ENCODE measurements at regions not wholly inside any gene's neighbourhood (a gene's known extent, or its start where the extent isn't known, plus 50 kb on each side); places are given as distances from the start of the nearest gene placed in this dataset.

DNA sequence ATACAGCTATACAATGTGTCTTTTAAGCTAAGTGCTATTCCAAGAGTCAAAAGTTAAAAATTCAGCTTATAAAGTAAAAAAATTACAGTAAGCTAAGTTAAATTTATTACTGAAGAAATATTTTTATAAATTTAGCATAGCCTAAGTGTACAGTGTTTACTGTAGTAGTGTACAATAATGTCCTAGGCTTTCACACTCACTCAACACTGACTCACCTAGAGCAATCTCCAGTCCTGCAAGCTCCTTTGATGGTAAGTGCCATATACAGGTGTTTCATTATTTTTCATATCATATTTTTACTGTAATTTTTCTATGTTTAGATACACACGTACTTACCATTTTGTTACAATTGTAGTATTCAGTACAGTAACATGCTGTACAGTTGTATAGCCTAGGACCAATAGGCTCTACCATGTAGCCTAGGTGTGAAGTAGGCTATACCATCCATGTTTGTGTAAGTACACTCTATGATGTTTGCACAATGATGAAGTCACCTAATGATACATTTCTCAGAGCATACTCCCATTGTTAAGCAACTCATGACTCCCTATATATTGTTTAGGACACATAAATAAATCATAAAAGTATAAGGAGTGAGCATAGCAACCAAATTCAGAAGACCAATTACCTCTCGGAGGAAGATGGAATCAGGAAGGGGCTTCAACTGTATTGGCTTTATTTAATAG is 165.1 kb upstream of the SLC30A5 start:
- no peak for DNase-seq (ENCODE audit: low read depth in 2 of 2)

GRCh38 chr5:68930139-68930538 is 163.7 kb upstream of the SLC30A5 start:
- DNase-seq (ENCODE audit: low read depth in 2 of 2), result no peak

- DNase-seq (ENCODE audit: low read depth in 2 of 2), result no peak
Measured at GRCh38 chr5:68932830-68933434, 160.9 kb upstream of the SLC30A5 start.

DNA sequence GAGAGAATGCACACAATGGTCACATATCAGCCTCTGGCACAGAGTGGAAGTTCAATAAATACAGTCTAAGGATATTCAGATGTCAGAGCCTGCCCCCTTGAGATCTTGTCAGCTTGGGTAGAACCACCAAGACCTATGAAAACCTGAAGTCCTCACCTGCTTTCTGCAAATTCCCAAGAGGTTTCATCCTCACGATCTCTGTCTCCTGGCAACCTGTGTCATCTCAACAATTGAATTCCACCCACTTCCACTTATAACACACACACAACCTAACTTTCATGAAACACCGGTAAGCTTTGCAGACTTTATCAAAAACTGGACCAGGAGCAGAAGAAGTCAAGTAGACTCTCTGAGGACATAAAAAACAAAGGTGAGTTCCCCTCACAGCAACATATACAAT is 151.6 kb upstream of the SLC30A5 start:
- no peak for DNase-seq (ENCODE audit: low read depth in 2 of 2)

- no peak for DNase-seq (ENCODE audit: low read depth in 2 of 2)
Measured at GRCh38 chr5:68946728-68947127, 147.1 kb upstream of the SLC30A5 start.

DNA sequence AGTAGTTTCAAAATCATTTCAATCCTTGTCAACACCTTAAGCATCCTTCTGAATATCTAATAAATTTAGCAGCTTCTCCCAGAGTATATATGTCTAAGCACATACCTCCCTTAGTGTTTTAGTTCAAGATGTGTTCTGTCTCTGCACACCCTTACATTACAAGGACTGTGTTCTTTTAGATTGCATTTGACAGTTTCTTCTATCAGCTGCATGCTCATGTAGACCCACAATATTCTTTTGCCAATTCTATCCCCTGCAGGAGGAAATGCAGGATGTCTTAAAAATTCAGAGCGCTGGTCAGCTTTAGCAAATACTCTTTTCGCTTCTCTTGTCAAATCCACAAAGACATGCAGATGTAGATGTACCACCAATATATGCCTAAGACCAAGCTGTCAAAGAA is 145.8 kb upstream of the SLC30A5 start:
- no peak for DNase-seq (ENCODE audit: low read depth in 2 of 2)

DNA sequence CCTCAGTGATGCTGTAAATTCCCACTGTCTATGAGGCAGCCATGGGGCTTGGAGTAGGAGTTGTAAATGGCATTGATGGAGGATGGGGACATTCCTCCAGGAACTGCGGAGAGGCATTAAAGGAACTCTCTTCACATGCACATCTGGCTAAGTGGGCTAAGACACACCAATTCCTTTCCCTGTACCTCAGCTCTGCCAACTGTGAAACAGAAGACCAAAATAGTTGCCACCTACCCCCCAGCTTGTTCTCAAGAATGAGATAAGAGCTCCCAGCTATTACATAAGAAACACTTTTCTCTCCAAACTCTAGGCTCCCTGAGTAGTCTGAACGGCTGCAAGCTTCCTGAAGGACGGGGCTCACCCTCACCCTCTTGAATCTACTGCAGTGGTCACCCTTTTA is 144.6 kb upstream of the SLC30A5 start:
- no peak for DNase-seq (ENCODE audit: low read depth in 2 of 2)

DNA sequence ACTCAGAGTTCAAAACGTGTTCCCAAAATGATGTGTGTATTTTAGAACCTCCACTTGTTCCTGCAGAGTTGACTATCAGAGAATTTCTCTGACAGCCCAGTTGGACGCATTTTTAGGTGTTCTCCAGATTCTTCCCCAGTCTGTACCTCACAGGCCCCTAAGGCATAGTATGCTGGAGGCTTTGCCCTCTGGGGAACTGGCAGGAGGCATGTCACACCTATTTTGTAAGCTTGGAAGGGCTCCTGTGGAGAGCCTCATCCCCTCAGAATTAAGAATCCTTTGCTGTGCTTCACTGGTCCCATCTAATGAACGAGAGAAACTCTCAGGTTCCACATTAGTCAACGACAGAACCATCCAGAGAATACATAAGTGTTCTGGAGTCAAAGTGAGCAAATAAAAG is 144.1 kb upstream of the SLC30A5 start:
- DNase-seq (ENCODE audit: low read depth in 2 of 2), result no peak

- no peak for DNase-seq (ENCODE audit: low read depth in 2 of 2)
Measured at GRCh38 chr5:68950125-68950524, 143.7 kb upstream of the SLC30A5 start.

GRCh38 chr5:68950930-68951329 is 142.9 kb upstream of the SLC30A5 start:
- no peak for DNase-seq (ENCODE audit: low read depth in 2 of 2)

DNA sequence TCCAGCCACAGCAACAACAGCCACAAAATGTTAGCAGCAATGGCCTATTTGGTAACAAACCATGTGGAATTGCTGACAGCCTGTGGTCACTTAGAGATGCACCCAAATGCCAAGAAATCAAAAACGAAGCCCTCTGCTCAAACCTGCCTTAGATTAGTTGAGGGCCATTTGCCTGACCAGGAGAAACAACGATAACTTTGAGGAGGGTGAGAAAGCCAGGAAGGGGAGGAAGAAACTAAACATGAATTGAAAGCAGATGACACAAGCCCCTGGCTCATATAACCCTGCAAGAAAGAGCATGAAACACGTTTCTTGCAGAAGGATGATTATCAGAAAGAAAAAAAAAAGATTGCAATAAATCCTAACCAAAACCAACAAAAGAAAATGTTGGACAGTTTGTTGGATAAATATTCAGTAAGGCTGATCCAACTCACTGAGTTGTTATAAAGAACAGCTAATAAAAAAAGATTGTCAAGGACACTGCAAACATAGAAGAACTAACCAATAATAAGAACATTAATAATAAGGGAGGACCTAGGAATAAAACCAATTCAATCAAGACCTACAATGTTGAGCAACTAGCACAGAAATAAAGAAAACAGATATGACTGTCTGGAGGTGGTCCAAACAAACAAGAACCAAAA is 140.5 kb upstream of the SLC30A5 start:
- no peak for DNase-seq (ENCODE audit: low read depth in 2 of 2)

- DNase-seq (ENCODE audit: low read depth in 2 of 2), result no peak
Measured at GRCh38 chr5:68953875-68954617, 139.8 kb upstream of the SLC30A5 start.

DNA sequence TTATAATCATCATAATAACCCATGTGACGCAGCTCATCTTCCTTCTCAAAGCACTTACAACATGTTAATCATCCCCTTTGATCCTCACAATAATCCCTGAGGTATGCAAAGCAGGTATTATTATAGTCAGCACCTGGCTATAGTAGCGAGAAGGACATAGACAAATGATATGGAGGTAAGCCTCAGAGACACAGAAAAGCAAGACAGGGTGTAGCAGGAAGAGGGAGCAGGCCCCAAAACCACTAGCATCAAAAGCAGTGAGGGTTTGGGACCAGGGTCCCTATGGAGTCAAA is 139.2 kb upstream of the SLC30A5 start:
- DNase-seq (ENCODE audit: low read depth in 2 of 2), result no peak

- DNase-seq (ENCODE audit: low read depth in 2 of 2), result no peak
Measured at GRCh38 chr5:68957591-68957990, 136.2 kb upstream of the SLC30A5 start.

DNA sequence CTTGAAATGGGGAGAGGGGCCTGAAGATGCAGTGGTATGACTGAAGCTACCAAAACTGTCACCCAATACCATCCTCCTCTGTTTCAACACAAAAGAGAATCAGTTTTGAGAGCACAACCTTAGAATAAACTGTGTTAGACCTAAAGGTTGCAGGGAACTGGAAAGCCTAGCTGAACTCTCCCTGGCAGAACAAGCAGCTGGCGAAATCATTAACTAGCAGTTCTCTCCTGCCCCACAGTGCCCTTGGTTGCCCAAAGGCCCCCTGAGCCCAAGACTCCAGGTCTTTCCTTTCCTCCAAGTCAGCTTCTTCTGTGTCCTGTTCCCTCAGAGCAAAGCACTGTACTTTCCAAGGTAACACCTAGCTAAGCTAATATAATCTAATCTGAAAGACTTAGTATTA is 135.4 kb upstream of the SLC30A5 start:
- no peak for DNase-seq (ENCODE audit: low read depth in 2 of 2)

GRCh38 chr5:68960456-68960855 is 133.4 kb upstream of the SLC30A5 start:
- no peak for DNase-seq (ENCODE audit: low read depth in 2 of 2)

DNA sequence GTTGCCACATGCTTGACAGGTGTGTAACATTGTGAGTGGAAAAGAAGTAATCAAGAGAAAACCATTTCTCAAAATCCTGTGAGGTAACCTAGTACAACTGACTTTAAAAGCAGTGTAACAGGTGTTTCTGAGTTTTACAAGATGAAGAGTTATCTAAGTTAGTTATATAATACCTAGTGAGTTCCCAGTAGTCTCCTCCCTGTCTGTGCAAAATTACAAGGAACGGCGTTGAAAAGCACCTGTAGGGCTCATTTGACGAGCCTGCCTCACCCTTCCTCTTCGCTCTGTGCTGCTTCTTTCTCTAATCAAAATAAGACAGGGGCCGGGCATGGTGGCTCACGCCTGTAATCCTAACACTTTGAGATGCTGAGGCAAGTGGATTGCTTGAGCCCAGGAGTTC is 132.9 kb upstream of the SLC30A5 start:
- no peak for DNase-seq (ENCODE audit: low read depth in 2 of 2)

DNA sequence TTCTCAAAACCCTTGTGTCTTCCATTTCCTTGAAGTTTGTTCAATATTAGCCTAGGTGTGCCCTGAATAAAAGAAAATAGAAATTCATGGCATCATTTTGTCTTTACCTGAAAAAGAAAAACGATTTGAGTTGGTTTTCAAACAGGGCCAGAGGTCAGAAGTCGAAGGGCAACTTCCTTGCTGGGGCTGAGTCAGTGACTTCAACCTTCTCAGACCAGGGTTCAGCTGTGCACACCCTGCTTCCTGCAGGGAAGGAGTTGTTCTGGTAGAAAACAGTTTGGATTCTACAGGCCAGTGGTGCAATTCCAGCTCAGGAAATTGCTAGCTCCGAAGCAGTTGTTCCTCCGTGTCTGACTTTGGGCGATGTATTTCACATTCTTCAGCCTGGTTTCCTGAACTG is 132.1 kb upstream of the SLC30A5 start:
- no peak for DNase-seq (ENCODE audit: low read depth in 2 of 2)

- DNase-seq (ENCODE audit: low read depth in 2 of 2), result peak in 1 of 2 donors; percentile 2
Measured at GRCh38 chr5:68962757-68963484, 130.9 kb upstream of the SLC30A5 start.

GRCh38 chr5:68964679-68965078 is 129.1 kb upstream of the SLC30A5 start:
- DNase-seq (ENCODE audit: low read depth in 2 of 2), result no peak

DNA sequence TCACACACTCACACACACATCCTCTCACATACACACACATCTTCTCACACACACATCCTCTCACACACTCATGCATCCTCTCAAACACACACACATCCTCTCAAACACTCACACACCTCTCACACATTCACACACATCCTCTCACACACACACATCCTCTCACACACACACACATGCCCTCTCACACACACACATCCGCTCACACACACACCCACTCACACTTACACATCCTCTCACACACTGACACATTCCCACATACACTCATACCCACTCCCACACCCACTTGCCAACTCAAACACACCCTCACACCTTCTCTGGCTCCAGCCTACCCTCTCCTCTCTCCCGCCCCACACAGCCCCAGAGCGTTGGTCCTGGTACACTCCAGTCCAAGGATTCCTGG is 127.9 kb upstream of the SLC30A5 start:
- DNase-seq (ENCODE audit: low read depth in 2 of 2), result no peak

DNA sequence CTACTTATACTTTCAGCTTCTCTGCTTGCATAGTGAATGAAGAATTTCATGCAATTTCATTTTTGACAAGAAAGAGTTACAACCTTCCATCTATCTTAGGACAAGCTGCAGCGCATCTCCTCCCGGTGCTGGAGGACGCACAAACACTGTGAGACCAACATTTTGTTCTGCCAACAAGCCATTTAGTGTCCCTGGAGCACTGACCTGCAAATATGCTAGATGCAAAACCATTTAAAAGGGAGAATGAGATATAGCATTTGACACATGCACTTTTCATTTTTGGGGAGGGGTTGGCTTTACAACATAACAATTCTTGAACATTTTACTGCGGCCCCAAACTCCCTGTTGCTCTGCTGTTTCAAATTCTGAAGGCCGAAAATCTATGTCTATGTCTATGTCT is 127.2 kb upstream of the SLC30A5 start:
- no peak for DNase-seq (ENCODE audit: low read depth in 2 of 2)
